ENCODE measurements at regions not wholly inside any gene's neighbourhood (a gene's known extent, or its start where the extent isn't known, plus 50 kb on each side); places are given as distances from the start of the nearest gene placed in this dataset.

DNA sequence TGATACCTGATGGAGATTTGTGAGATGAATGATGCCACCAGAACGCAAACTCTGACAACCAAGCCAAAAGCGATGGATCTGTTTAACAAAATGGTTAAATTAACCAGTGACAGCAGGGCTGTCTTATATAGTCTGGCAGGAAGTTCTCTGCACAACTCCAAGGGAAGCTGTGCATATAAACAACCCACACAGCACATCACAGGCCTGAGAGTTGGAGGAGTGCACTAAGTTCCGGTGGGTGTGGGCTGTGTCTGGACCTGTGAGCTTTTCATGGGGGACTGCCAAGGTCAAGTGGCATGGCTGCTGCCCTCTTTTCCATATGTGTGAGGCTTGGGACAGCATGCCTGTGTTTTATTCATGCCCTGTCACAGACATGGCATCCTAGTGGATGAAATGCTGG is 414.6 kb upstream of the TRIB2 start:
- TF ChIP-seq, protein P1, sequence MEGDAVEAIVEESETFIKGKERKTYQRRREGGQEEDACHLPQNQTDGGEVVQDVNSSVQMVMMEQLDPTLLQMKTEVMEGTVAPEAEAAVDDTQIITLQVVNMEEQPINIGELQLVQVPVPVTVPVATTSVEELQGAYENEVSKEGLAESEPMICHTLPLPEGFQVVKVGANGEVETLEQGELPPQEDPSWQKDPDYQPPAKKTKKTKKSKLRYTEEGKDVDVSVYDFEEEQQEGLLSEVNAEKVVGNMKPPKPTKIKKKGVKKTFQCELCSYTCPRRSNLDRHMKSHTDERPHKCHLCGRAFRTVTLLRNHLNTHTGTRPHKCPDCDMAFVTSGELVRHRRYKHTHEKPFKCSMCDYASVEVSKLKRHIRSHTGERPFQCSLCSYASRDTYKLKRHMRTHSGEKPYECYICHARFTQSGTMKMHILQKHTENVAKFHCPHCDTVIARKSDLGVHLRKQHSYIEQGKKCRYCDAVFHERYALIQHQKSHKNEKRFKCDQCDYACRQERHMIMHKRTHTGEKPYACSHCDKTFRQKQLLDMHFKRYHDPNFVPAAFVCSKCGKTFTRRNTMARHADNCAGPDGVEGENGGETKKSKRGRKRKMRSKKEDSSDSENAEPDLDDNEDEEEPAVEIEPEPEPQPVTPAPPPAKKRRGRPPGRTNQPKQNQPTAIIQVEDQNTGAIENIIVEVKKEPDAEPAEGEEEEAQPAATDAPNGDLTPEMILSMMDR (conservative IDR thresholded peaks at IDR 0.05; ENCODE audit: low read depth, low read length): no peak
- no peak overlapping the region for H3K4me3 ChIP-seq (ENCODE audit: low read length)
- DNase-seq (ENCODE audit: low read depth): no peak

DNA sequence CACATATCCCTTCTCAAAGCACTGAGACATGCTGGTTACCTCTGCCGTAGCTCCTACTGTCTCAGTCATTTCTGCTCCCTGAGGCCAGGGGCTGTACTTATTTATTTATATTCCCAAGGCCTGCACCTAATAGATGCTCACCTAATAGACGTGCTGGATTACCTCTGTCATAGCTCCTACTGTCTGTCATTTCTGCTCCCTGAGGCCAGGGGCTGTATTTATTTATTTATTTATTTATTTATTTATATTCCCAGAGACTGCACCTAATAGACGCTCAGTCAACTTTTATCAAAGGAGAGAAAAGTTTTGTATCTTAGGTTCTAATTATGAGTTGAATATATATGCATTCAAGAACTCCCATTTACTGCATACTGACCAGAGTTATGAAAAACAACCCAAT is 414.0 kb upstream of the TRIB2 start:
- H3K4me3 ChIP-seq (ENCODE audit: low read length): no peak overlapping the region

DNA sequence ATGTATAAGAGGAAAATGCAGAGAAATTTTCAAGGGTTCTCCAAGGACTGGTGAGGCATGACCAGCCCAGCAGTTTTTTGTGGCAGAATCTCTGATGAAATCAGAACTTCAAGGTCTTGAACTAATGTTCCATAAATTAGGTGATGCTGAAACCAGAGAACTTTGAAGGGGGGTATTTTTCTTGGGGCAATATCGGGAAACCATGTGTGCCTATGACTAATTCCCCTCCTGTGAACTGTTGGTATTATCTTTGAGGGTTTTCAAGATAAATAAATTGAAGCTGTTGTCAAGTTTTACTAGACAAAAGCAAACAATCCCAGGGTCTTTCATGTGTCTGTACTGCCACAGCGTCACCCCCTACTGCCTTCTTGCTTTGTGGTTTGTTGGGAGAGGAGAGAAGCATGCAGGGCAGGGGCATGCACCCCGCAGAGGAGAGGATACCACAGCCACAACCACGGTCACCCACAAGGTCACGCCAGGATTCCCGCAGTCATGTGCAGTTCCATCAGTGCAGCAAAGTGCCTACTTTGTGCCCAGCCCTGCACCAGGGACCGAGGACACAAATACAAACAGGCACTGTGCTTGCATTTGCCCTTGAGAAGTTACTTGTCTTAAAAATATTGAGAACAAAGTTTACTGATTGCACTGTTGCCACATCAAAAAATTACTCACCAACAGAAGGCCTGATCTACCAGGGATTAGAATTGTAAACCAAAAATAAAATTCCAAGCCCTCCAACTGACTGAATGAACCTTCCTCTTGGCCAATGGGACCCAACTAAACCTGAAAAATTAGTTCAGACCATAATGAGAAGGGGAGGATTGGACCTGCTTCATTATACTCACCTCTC is 413.3 kb upstream of the TRIB2 start:
- DNase-seq (ENCODE audit: low read depth): no peak
- H3K4me3 ChIP-seq (ENCODE audit: low read length): no peak overlapping the region
- TF ChIP-seq, protein P1 (conservative IDR thresholded peaks at IDR 0.05; ENCODE audit: low read depth, low read length): no peak

More for the DNA sequence above, 414.0 kb upstream of the TRIB2 start:
- TF ChIP-seq, protein P1 (conservative IDR thresholded peaks at IDR 0.05; ENCODE audit: low read depth, low read length): no peak
- no peak for DNase-seq (ENCODE audit: low read depth)

DNA sequence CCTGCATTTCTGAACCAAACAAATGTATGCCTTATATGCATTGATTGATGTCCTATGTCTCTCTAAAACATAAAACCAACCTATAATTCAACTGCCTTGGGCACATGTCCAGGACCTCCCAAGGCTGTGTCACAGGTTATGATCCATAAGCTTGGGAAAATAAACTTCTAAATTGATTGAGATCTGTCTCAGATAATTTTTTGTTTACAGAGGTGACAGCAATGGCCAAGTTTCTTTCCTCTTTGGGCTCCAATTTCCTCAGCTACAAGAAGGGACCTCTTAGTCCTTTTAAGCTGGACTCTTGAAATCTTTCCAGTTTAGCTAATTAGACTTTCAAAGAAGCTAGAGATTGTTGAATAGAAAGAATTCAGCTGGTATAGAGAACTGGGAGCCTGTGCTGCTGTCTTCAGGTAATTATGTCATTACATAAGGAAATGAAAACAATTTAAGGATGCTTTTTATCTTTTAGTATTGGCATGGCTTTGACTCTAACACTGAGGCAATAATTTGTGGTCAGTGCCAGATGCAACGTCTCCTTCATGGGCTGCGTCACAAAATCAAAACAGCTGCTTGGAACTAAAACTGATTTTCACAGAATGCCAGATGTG is 412.1 kb upstream of the TRIB2 start:
- DNase-seq (ENCODE audit: low read depth): no peak
- H3K4me3 ChIP-seq (ENCODE audit: low read length): no peak overlapping the region
- TF ChIP-seq, protein P1 (conservative IDR thresholded peaks at IDR 0.05; ENCODE audit: low read depth, low read length): no peak

DNA sequence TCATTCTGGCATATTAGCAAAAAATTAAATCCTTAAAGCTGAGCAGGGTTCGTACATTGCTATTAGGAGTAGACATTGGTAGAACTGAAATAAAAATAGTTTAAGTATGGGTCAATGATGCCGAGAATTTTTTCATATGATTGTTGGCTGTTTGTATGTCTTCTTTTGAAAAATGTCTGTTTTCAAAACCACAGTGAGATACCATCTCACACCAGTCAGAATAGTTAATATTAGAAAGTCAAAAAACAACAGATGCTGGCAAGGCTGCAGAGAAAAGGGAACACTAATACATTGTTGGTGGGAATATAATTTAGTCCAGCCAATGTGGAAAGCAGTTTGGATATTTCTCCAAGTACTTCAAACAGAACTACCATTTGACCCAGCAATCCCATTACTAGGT is 410.8 kb upstream of the TRIB2 start:
- H3K4me3 ChIP-seq (ENCODE audit: low read length): no peak overlapping the region
- DNase-seq (ENCODE audit: low read depth): no peak
- TF ChIP-seq, protein P1 (conservative IDR thresholded peaks at IDR 0.05; ENCODE audit: low read depth, low read length): no peak

DNA sequence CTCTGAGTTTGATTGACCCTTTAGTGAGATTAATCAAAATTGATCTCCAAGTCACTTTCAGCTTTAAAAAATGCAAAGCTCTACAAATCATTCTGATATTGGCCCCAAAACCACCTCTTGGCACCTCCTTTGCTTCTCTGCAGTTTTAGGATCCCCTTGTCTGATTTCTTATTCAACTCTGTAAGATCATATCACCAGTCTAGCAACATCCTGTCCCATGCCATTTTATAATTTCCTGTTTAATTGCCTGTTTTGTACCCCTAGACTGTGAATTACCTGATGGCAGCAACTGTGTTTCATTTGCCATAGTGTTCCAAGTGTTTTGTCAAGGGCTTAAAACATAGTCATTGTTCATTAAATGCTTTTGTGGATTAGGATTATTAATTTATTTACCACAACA is 406.3 kb upstream of the TRIB2 start:
- no peak for DNase-seq (ENCODE audit: low read depth)
- no peak overlapping the region for H3K4me3 ChIP-seq (ENCODE audit: low read length)
- TF ChIP-seq, protein P1 (conservative IDR thresholded peaks at IDR 0.05; ENCODE audit: low read depth, low read length): no peak
